Mucosa of descending colon (tissue), 3 donors: ENCODE measurements at regions not wholly inside any gene's neighbourhood (a gene's known extent, or its start where the extent isn't known, plus 50 kb on each side); places are given as distances from the start of the nearest gene placed in this dataset.

Source experiments
- ATAC-seq: fragments of 200-7000 bp; cut with Tn5 transposase; one replicate; pipeline ENCODE4 v1.9.1; 2020; ENCODE audit warnings: mild to moderate bottlenecking, moderate library complexity
- DNase-seq, 3 donors: peaks; one replicate each; pipeline ENCODE4 v3.0.0-alpha.2; 2020
- H3K36me3 ChIP-seq: fragments of 200-600 bp; one replicate; pipeline ENCODE4 v1.8.0; 2021; ENCODE audit warnings: low read depth, mild to moderate bottlenecking
- H3K4me1 ChIP-seq: fragments of 200-600 bp; one replicate; pipeline ENCODE4 v1.8.0; 2021; ENCODE audit warnings: low read depth, mild to moderate bottlenecking
- H3K4me3 ChIP-seq: fragments of 200-600 bp; one replicate; pipeline ENCODE4 v1.8.0; 2021; ENCODE audit warnings: mild to moderate bottlenecking
- H3K9me3 ChIP-seq: fragments of 200-600 bp; one replicate; pipeline ENCODE4 v1.8.0; 2021; ENCODE audit warnings: mild to moderate bottlenecking
- intact Hi-C, 2 donors: fragments of 100-400 bp; cut with DNase I in 1 of 2; cut with micrococcal nuclease in 1 of 2; formaldehyde crosslinking; loops; one replicate each; pipeline versions ENCODE4 v1.11.0 to v1.11.1; 2022; cut with DNase I, micrococcal nuclease
- TF ChIP-seq, protein P1 (sequence below): fragments of 200-600 bp; IDR thresholded peaks from one replicate; pipeline ENCODE4 v1.8.0; 2022; ENCODE audit warnings: antibody characterized with exemption, mild to moderate bottlenecking
- donor health status: DM: no; HTN: no; CAD: no; lungs with moderate emphysema.
- donor health status: DM: no; HTN: no; CAD: no.
- donor health status: DM: no; HTN: yes; CAD: no.

DNA sequence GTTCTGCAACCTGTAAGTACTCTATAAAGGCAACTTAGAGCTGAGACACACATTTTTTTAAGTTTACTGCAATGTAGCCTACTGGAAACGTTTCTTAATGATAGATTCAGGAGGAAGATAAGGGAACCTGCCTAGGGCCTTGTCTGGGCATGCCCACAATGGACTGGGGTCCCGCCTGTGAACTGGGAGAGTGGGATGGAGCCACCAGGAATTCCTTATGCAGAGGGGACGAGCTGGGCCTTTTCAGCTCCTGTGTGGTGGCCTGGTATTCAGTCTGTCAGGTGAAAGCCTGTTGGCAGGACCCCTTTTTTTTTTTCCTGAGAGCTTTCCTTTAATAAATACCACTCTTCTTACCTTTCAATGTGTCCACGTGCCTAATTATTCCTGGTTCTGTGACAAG is 384.4 kb upstream of the ZWINT start:
- no peaks in the 10 kb centered on the region for H3K9me3 ChIP-seq
- no peaks in the 10 kb centered on the region for H3K4me1 ChIP-seq
- DNase-seq (no peak), ATAC-seq (no peak)
- no peaks in the 10 kb centered on the region for H3K36me3 ChIP-seq
- no peak overlapping the region for H3K4me3 ChIP-seq
- intact Hi-C loops, result no loop called here
- TF ChIP-seq, protein P1, sequence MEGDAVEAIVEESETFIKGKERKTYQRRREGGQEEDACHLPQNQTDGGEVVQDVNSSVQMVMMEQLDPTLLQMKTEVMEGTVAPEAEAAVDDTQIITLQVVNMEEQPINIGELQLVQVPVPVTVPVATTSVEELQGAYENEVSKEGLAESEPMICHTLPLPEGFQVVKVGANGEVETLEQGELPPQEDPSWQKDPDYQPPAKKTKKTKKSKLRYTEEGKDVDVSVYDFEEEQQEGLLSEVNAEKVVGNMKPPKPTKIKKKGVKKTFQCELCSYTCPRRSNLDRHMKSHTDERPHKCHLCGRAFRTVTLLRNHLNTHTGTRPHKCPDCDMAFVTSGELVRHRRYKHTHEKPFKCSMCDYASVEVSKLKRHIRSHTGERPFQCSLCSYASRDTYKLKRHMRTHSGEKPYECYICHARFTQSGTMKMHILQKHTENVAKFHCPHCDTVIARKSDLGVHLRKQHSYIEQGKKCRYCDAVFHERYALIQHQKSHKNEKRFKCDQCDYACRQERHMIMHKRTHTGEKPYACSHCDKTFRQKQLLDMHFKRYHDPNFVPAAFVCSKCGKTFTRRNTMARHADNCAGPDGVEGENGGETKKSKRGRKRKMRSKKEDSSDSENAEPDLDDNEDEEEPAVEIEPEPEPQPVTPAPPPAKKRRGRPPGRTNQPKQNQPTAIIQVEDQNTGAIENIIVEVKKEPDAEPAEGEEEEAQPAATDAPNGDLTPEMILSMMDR, result no peak

DNA sequence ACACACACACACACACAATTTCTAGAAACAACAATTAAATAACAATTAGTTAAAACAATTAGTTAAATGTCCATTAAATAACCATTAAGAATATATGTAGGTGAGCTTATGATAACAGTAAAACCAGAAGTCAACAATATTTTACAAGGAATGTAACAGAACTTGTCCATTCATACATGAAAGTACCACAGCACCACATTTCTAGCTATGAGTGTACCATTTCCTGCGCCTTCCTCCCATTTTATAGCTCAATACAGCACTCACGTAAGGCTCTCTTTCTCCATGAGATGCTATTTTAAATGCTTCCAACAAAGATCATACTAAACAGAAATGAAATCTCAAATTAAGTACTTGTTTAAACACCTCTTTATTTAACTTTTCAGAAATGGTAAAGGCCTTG is 367.3 kb upstream of the ZWINT start:
- no peaks in the 10 kb centered on the region for H3K36me3 ChIP-seq
- peaks cover 3% of the 10 kb centered on the region for H3K9me3 ChIP-seq
- no peak for ATAC-seq
- TF ChIP-seq, protein P1, result no peak
- H3K4me1 ChIP-seq, result no peaks in the 10 kb centered on the region
- DNase-seq, result no peak
- no peak overlapping the region for H3K4me3 ChIP-seq
- intact Hi-C loops, result no loop called here

DNA sequence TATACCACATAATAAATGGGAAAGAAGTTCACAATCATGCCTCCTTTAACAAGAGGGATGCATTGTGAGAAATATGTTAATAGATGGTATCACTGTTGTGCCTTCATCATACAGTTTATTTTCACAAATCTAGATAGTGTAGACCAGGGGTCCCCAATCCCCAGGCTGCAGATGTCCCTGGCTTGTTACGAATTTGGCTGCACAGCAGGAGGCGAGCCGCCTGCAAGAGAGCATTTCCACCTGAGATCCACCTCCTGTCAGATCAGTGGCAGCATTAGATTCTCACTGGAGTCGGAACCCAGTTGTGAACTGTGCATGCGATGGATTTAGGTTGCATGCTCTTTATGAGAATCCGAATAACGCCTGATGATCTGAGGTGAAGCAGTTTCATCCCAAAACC is 361.9 kb upstream of the ZWINT start:
- Histone ChIP-seq H3K4me1 (no peaks in the 10 kb centered on the region), H3K9me3 (no peaks in the 10 kb centered on the region), H3K4me3 (no peak overlapping the region), H3K36me3 (no peaks in the 10 kb centered on the region)
- intact Hi-C loops, result no loop called here
- no peak for DNase-seq
- no peak for ATAC-seq
- TF ChIP-seq, protein P1, result no peak

DNA sequence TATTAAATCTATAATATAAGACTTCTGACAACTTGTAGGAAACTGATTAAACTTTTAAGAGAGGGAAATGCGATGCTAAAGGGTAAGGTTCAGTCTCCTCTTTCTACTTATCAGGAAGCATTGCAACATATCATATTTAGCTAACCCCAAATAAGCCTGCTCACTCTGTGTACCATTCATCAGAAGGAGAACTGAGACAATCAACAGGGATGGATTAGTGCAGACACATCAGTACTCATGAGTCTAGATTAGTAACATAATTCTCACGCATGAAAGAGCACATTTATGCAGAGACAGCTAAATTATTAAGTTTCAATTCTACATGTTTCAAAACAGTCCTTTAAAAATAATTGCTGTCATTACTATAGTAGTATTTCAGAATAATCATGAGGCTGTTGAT is 354.2 kb upstream of the ZWINT start:
- Histone ChIP-seq H3K4me1 (no peaks in the 10 kb centered on the region), H3K4me3 (no peak overlapping the region), H3K36me3 (no peaks in the 10 kb centered on the region), H3K9me3 (no peaks in the 10 kb centered on the region)
- ATAC-seq, result no peak
- intact Hi-C loops, result no loop called here
- no peak for DNase-seq
- TF ChIP-seq, protein P1, result no peak

DNA sequence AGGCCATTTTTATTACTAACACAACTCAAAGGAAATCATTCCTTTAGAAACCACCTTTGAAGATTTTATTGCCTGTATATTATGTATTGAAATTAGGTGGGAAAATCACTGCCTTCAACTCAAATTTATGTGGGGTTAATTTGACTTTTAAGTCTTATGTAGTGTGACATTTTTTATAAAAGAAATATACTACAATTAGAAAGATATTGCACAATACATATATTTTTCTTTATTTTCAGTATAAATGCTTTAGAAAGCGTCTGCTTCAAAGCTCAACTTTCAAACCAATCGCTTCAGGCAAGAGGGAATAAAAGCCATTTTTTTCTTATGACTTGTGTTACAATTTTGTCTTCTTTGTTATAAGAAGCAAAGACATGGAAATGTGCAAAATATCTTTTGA is 337.4 kb upstream of the ZWINT start:
- no peak for DNase-seq
- intact Hi-C loops, result no loop called here
- Histone ChIP-seq H3K9me3 (no peaks in the 10 kb centered on the region), H3K4me3 (no peak overlapping the region), H3K36me3 (no peaks in the 10 kb centered on the region), H3K4me1 (no peaks in the 10 kb centered on the region)
- TF ChIP-seq, protein P1, result no peak
- ATAC-seq, result no peak

DNA sequence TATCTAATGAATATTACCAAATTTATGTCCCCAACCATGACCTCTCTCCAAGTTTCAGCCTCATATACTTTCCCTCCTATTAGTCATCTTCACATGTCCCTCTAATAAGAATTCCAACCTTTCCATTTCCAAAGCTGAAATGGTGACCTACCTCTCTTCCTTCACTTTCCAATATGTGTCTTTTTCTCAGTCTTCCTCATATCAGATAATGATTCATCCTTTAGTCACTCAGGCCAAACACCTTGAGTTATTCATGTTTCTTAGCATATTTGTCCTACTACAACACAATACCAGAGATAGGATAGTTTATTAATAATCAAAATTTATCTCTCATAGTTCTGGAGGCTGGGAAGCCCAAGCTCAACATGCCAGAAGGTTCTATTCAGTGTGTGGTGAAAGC is 318.5 kb upstream of the ZWINT start:
- ATAC-seq, result no peak
- no peak for DNase-seq
- intact Hi-C loops, result no loop called here
- Histone ChIP-seq H3K4me3 (no peak overlapping the region), H3K9me3 (no peaks in the 10 kb centered on the region), H3K4me1 (no peaks in the 10 kb centered on the region), H3K36me3 (no peaks in the 10 kb centered on the region)
- TF ChIP-seq, protein P1, result no peak
